Naive thymus-derived CD8-positive, alpha-beta T cell (primary cell): ENCODE measurements at regions not wholly inside any gene's neighbourhood (a gene's known extent, or its start where the extent isn't known, plus 50 kb on each side); places are given as distances from the start of the nearest gene placed in this dataset.
"Not testable (repeated sequence)": the region's sequence is repeated elsewhere in the genome, so short reads cannot be mapped to it uniquely, and the experiment has no call there.

ENCODE experiments used
- ATAC-seq, 2 donors: fragments of 150-1000 bp; cut with Tn5 transposase in 1 of 2; sonication (Bioruptor Pico), chemical (Tn5 transposase) in 1 of 2; 1 replicate in 1 of 2; 2 replicates in 1 of 2; pipeline ENCODE4 v1.10.0; 2021; ENCODE audit warnings: mild to moderate bottlenecking in 2 of 2, moderate library complexity in 2 of 2
- POLR2A ChIA-PET: fragments of 350-600 bp; sonication (Branson Sonifier 250); formaldehyde crosslinking; loops from one replicate; lab custom pipeline; 2021; ENCODE audit warnings: antibody characterized with exemption; lab: Charles Lee
- DNase-seq, 10 donors: peaks; one replicate each; pipeline versions ENCODE4 v3.0.0 to v3.0.0-alpha.2; 2020 to 2022
- H3K27ac Mint-ChIP-seq, 10 donors: one replicate each; pipeline ENCODE4 v1.8.0; 2020 to 2022; ENCODE audit warnings: mild to moderate bottlenecking in 10 of 10, mixed read lengths in 10 of 10, moderate library complexity in 4 of 10, inconsistent platforms in 1 of 10
- H3K27me3 Mint-ChIP-seq, 5 donors: one replicate each; pipeline ENCODE4 v1.8.0; 2021 to 2022; ENCODE audit warnings: mixed read lengths in 5 of 5
- H3K36me3 Mint-ChIP-seq, 3 donors: one replicate each; pipeline ENCODE4 v1.8.0; 2020 to 2022; ENCODE audit warnings: mixed read lengths in 3 of 3, mild to moderate bottlenecking in 2 of 3, inconsistent platforms in 1 of 3
- H3K4me1 Mint-ChIP-seq, 4 donors: one replicate each; pipeline ENCODE4 v1.8.0; 2021 to 2022; ENCODE audit warnings: mixed read lengths in 4 of 4
- H3K4me3 Mint-ChIP-seq, 10 donors: one replicate each; pipeline ENCODE4 v1.8.0; 2020 to 2022; ENCODE audit warnings: mild to moderate bottlenecking in 10 of 10, mixed read lengths in 10 of 10, moderate library complexity in 6 of 10, inconsistent platforms in 1 of 10
- H3K9me3 Mint-ChIP-seq, 9 donors: one replicate each; pipeline ENCODE4 v1.8.0; 2020 to 2022; ENCODE audit warnings: mixed read lengths in 9 of 9, mild to moderate bottlenecking in 3 of 9, inconsistent platforms in 1 of 9, moderate library complexity in 1 of 9

GRCh38 chr13:79992111-79992510 is 348.8 kb downstream of the SPRY2 start:
- H3K9me3 Mint-ChIP-seq = peaks cover 0 to 10% (median 2%) of the 10 kb centered on the region in 9 donors
- peaks cover 0 to 16% (median 5%) of the 10 kb centered on the region in 5 donors for H3K27me3 Mint-ChIP-seq
- no peak overlapping the region for H3K27ac Mint-ChIP-seq
- no peak overlapping the region for H3K4me3 Mint-ChIP-seq
- DNase-seq (no peak), ATAC-seq (no peak)
- POLR2A ChIA-PET = no interaction called here
- H3K4me1 Mint-ChIP-seq = no peaks in the 10 kb centered on the region
- H3K36me3 Mint-ChIP-seq = no peaks in the 10 kb centered on the region

DNA sequence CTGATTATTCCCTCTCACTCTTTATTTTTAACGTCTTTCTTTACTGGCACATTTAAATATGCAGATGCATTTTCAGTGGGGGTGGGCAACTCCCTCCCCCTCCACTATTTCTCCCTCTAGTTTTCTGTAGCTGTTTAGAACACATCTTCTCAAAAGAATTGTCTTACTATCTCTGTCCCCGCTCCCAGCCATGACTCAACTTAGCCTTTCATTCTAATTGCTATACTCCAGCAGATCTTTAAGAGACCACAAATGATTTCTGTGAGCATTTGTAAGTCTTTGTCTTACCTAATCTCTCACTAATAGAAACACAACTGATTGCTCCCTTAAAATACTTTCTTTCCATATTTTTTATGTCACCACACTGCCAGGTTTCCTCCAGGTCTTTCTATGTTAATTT is 350.9 kb downstream of the SPRY2 start:
- Mint-ChIP-seq H3K27ac (no peak overlapping the region), H3K4me3 (no peak overlapping the region), H3K4me1 (no peaks in the 10 kb centered on the region), H3K9me3 (peaks cover 0 to 10% (median 1%) of the 10 kb centered on the region in 9 donors), H3K27me3 (peaks cover 0 to 16% (median 5%) of the 10 kb centered on the region in 5 donors), H3K36me3 (no peaks in the 10 kb centered on the region)
- DNase-seq (no peak), ATAC-seq (no peak)
- POLR2A ChIA-PET = no interaction called here

DNA sequence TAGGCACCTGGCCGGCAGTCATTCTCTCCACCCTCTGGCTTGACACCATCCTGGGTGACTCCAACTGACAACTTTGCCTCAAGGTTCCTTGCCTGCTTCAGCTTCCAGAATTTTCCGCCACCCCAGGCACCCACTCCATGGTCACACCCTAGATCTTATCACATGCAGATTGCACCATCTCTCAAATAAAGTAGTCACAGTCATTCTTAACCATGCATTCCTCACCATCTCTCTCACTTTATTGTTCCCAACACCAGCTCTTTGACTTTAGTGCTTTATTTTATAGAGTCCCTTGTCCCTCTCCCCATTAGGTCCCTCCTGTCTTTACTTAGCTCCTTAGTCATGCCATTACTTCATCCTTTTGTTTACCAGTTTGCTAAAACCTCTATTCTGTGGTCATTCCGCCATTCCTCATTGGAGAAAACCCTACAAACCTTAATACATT is 351.7 kb downstream of the SPRY2 start:
- Mint-ChIP-seq H3K27me3 (peaks cover 0 to 16% (median 5%) of the 10 kb centered on the region in 5 donors), H3K9me3 (peaks cover 0 to 9% (median 2%) of the 10 kb centered on the region in 9 donors), H3K27ac (no peak overlapping the region), H3K4me3 (no peak overlapping the region), H3K36me3 (no peaks in the 10 kb centered on the region), H3K4me1 (no peaks in the 10 kb centered on the region)
- POLR2A ChIA-PET = no interaction called here
- ATAC-seq (no peak), DNase-seq (no peak)

DNA sequence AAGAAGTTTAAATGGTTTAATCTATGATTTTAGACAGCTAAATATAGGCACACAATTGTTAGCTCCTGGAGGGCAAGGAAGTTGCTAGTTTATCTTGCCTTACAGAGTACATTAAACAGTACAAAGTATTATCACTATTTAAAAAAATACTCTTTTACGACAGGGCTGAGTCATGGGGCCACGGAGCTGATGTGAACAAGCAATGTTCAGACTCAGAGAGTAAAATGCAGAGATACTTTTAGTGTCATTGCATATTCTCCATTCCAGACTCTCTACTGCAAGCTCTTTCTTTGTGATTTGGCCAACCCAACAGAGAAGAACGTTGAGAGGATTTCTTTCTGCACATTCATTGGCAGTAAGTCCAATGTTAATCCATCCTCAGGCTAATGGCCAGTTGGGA is 352.4 kb downstream of the SPRY2 start:
- POLR2A ChIA-PET = no interaction called here
- no peaks in the 10 kb centered on the region for H3K4me1 Mint-ChIP-seq
- peaks cover 0 to 11% (median 2%) of the 10 kb centered on the region in 9 donors for H3K9me3 Mint-ChIP-seq
- no peaks in the 10 kb centered on the region for H3K36me3 Mint-ChIP-seq
- ATAC-seq = no peak
- no peak for DNase-seq
- H3K4me3 Mint-ChIP-seq = no peak overlapping the region
- H3K27ac Mint-ChIP-seq = no peak overlapping the region
- peaks cover 0 to 16% (median 5%) of the 10 kb centered on the region in 5 donors for H3K27me3 Mint-ChIP-seq

DNA sequence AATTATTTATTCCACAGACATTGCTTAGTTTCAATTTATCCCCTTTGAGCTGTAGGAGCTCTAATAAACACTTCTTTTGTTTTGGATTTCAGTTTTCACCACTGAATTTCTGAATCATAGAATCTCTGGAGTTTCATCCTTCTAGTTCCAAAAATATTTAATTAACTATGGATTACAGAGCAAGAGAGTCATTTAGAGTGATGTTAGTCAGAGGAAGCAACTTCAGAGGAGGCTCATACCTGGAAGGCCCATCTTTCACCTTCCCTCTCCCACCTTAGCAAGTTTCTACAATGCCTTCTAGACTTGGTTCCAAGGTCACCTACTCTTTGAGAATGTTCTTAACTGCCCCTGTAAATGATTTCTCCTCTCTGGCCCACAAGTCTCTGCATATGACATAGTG is 353.2 kb downstream of the SPRY2 start:
- POLR2A ChIA-PET = no interaction called here
- H3K4me1 Mint-ChIP-seq = no peaks in the 10 kb centered on the region
- H3K27ac Mint-ChIP-seq = no peak overlapping the region

DNA sequence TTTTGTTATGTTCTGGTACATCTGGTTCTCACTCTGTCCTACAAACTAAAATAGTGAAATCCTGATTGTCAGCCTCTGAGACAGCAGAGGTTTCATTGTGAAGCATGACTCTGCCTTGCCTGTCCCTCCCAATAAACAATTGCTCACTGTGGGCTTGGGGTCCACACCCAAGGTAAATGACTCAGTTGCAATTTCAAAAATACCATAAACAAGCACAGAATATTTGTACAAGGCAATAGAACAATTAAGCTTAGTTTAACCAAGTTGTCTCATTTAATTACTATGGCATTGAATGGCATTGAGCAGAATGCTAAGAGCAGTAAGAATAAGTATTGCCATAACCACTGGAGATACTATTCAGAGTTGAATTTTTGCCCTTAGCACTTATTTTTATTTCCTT is 353.6 kb downstream of the SPRY2 start:
- Mint-ChIP-seq H3K4me3 (no peak overlapping the region), H3K27ac (no peak overlapping the region), H3K9me3 (peaks cover 1 to 11% (median 6%) of the 10 kb centered on the region in 9 donors), H3K27me3 (peaks cover 0 to 16% (median 5%) of the 10 kb centered on the region in 5 donors), H3K36me3 (peaks cover 0 to 2% (median 0%) of the 10 kb centered on the region in 3 donors), H3K4me1 (no peaks in the 10 kb centered on the region)
- DNase-seq (no peak), ATAC-seq (no peak)
- POLR2A ChIA-PET = no interaction called here

More for the DNA sequence above, 353.2 kb downstream of the SPRY2 start:
- DNase-seq (no peak), ATAC-seq (no peak)
- peaks cover 0 to 11% (median 4%) of the 10 kb centered on the region in 9 donors for H3K9me3 Mint-ChIP-seq
- H3K36me3 Mint-ChIP-seq = no peaks in the 10 kb centered on the region
- no peak overlapping the region for H3K4me3 Mint-ChIP-seq
- peaks cover 0 to 16% (median 5%) of the 10 kb centered on the region in 5 donors for H3K27me3 Mint-ChIP-seq

- H3K9me3 Mint-ChIP-seq = peaks cover 4 to 13% (median 6%) of the 10 kb centered on the region in 9 donors
- H3K4me3 Mint-ChIP-seq = no peak overlapping the region
- H3K36me3 Mint-ChIP-seq = peaks cover 0 to 6% (median 0%) of the 10 kb centered on the region in 3 donors
- DNase-seq = no peak
- H3K27me3 Mint-ChIP-seq = peaks cover 0 to 13% (median 5%) of the 10 kb centered on the region in 5 donors
- no peak overlapping the region for H3K27ac Mint-ChIP-seq
- ATAC-seq = no peak
- H3K4me1 Mint-ChIP-seq = no peaks in the 10 kb centered on the region
- POLR2A ChIA-PET = no interaction called here
Observed at GRCh38 chr13:79986890-79987289, 354.0 kb downstream of the SPRY2 start.

GRCh38 chr13:79974935-79975650 is 365.8 kb downstream of the SPRY2 start:
- DNase-seq, H3K27ac Mint-ChIP-seq, H3K4me3 Mint-ChIP-seq, H3K36me3 Mint-ChIP-seq, ATAC-seq, POLR2A ChIA-PET, H3K4me1 Mint-ChIP-seq: not testable (repeated sequence)
- Mint-ChIP-seq H3K27me3 (peaks cover 0 to 10% (median 0%) of the 10 kb centered on the region in 5 donors), H3K9me3 (peaks cover 7 to 51% (median 18%) of the 10 kb centered on the region in 9 donors)

DNA sequence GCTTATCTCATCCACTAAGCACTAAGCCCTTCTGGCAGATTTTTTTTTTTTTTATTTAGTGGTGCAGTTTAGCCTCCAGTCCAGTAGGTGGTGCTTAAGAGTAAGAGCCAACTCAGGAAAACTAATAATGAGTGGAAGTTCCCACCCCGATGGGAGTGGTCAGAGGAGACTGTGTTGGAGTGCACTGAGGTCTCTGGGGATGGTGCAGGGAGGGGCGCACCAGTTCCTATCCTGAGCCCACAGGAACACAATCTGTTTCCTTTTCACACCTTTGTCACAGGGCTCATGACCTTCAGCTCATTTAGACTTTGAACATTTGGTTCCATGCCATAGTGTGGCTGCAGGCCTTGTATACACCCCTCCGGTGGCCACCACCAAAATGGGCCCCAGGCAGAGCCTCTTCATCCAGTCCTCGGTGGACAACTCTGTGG is 367.4 kb downstream of the SPRY2 start:
- no peaks in the 10 kb centered on the region for H3K4me1 Mint-ChIP-seq
- peaks cover 0 to 1% (median 0%) of the 10 kb centered on the region in 3 donors for H3K36me3 Mint-ChIP-seq
- H3K9me3 Mint-ChIP-seq = peaks cover 3 to 43% (median 17%) of the 10 kb centered on the region in 9 donors
- ATAC-seq = no peak
- DNase-seq = no peak
- POLR2A ChIA-PET = no interaction called here
- H3K27ac Mint-ChIP-seq = no peak overlapping the region
- no peak overlapping the region for H3K4me3 Mint-ChIP-seq
- peaks cover 0 to 10% (median 0%) of the 10 kb centered on the region in 5 donors for H3K27me3 Mint-ChIP-seq

- H3K9me3 Mint-ChIP-seq = peaks cover 3 to 37% (median 12%) of the 10 kb centered on the region in 9 donors
- no peak overlapping the region for H3K4me3 Mint-ChIP-seq
- H3K27me3 Mint-ChIP-seq = peaks cover 0 to 4% (median 0%) of the 10 kb centered on the region in 5 donors
- no peaks in the 10 kb centered on the region for H3K4me1 Mint-ChIP-seq
- ATAC-seq (no peak), DNase-seq (no peak)
- peaks cover 0 to 1% (median 0%) of the 10 kb centered on the region in 3 donors for H3K36me3 Mint-ChIP-seq
- no peak overlapping the region for H3K27ac Mint-ChIP-seq
- POLR2A ChIA-PET = no interaction called here
Observed at GRCh38 chr13:79972066-79972569, 368.8 kb downstream of the SPRY2 start.

GRCh38 chr13:79966493-79966895 is 374.4 kb downstream of the SPRY2 start:
- no peak for DNase-seq
- H3K4me1 Mint-ChIP-seq = no peaks in the 10 kb centered on the region
- no peak overlapping the region for H3K27ac Mint-ChIP-seq
- H3K27me3 Mint-ChIP-seq = no peaks in the 10 kb centered on the region
- H3K4me3 Mint-ChIP-seq = no peak overlapping the region
- no peaks in the 10 kb centered on the region for H3K36me3 Mint-ChIP-seq
- H3K9me3 Mint-ChIP-seq = peaks cover 2 to 33% (median 13%) of the 10 kb centered on the region in 9 donors
- POLR2A ChIA-PET = no interaction called here
- ATAC-seq = no peak

DNA sequence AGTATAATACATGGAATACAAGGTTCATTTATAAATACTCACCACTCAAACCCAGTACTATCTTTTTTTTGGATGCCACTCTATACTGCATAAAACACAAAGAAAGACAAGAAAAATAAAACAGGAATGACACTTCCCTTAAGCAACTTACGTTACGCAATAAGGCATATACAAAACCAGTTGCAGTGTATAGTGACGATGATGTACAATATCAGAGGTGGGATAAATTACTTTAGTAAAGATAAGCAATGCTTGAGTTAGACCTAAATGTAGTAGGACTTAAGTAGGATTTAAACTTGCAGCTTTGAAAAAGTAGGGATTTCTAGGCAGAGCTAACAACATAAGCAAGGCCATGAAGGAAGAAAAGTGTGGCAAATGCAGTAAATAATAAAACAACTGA is 374.9 kb downstream of the SPRY2 start:
- DNase-seq = no peak
- H3K4me1 Mint-ChIP-seq = no peaks in the 10 kb centered on the region
- no peaks in the 10 kb centered on the region for H3K27me3 Mint-ChIP-seq
- peaks cover 2 to 37% (median 16%) of the 10 kb centered on the region in 9 donors for H3K9me3 Mint-ChIP-seq
- H3K36me3 Mint-ChIP-seq = peaks cover 0 to 4% (median 0%) of the 10 kb centered on the region in 3 donors
- H3K27ac Mint-ChIP-seq = no peak overlapping the region
- no peak for ATAC-seq
- H3K4me3 Mint-ChIP-seq = no peak overlapping the region
- POLR2A ChIA-PET = no interaction called here

- Mint-ChIP-seq H3K9me3 (peaks cover 0 to 13% (median 4%) of the 10 kb centered on the region in 9 donors), H3K4me3 (no peak overlapping the region), H3K4me1 (no peaks in the 10 kb centered on the region), H3K36me3 (no peaks in the 10 kb centered on the region), H3K27me3 (peaks cover 0 to 10% (median 3%) of the 10 kb centered on the region in 5 donors), H3K27ac (no peak overlapping the region)
- ATAC-seq = no peak
- POLR2A ChIA-PET = no interaction called here
- DNase-seq = no peak
Observed at GRCh38 chr13:79946556-79946955, 394.4 kb downstream of the SPRY2 start.
